ENCODE measurements at regions not wholly inside any gene's neighbourhood (a gene's known extent, or its start where the extent isn't known, plus 50 kb on each side); places are given as distances from the start of the nearest gene placed in this dataset.

GRCh38 chr2:155240176-155240575 is 541.7 kb downstream of the KCNJ3 start:
- TF ChIP-seq TCF7L2 (IDR thresholded peaks at IDR 0.05; ENCODE audit: borderline replicate concordance, low read depth, low read length), result no peak
- TF ChIP-seq CTCF (tag by site-specific recombination; IDR thresholded peaks at IDR 0.05), result no peak
- TF ChIP-seq ZNF600 (tag by site-specific recombination; IDR thresholded peaks at IDR 0.05), result no peak
- TF ChIP-seq BCL11B (tag by site-specific recombination; IDR thresholded peaks at IDR 0.05; ENCODE audit: low read depth), result no peak
- no peak for TF ChIP-seq ZNF561 (tag by site-specific recombination; IDR thresholded peaks at IDR 0.05; ENCODE audit: borderline replicate concordance)
- TF ChIP-seq ZNF223 (tag by site-specific recombination; IDR thresholded peaks at IDR 0.05), result no peak
